HG03378 (cell line): ENCODE measurements at regions not wholly inside any gene's neighbourhood (a gene's known extent, or its start where the extent isn't known, plus 50 kb on each side); places are given as distances from the start of the nearest gene placed in this dataset.

Experiments used
- ATAC-seq: cut with Tn5 transposase; IDR thresholded peaks from one replicate; pipeline ENCODE4 v1.9.1; 2021; ENCODE audit warnings: mild to moderate bottlenecking, moderate library complexity; ENCODE audit not compliant: unreplicated experiment

GRCh38 chr20:12353842-12354241, 436.1 kb downstream of the BTBD3 start:
- ATAC-seq, result no peak

GRCh38 chr20:12354725-12355124, 437.0 kb downstream of the BTBD3 start:
- no peak for ATAC-seq

- ATAC-seq, result no peak
These were observed 437.5 kb downstream of the BTBD3 start for GRCh38 chr20:12355185-12355584.

- no peak for ATAC-seq
These were observed 440.4 kb downstream of the BTBD3 start for GRCh38 chr20:12358006-12358654.

GRCh38 chr20:12358655-12359009, 440.9 kb downstream of the BTBD3 start:
- no peak for ATAC-seq

GRCh38 chr20:12371990-12372389, 454.3 kb downstream of the BTBD3 start:
- ATAC-seq, result no peak

- no peak for ATAC-seq
These were observed 454.9 kb downstream of the BTBD3 start for GRCh38 chr20:12372557-12372956.

GRCh38 chr20:12375967-12376366, 458.3 kb downstream of the BTBD3 start:
- ATAC-seq, result no peak

- ATAC-seq, result no peak
These were observed 466.1 kb downstream of the BTBD3 start for GRCh38 chr20:12383821-12384220.

- no peak for ATAC-seq
These were observed 469.1 kb downstream of the BTBD3 start for GRCh38 chr20:12386821-12387220.

GRCh38 chr20:12391099-12391498, 473.4 kb downstream of the BTBD3 start:
- ATAC-seq, result no peak

- no peak for ATAC-seq
These were observed 477.1 kb downstream of the BTBD3 start for GRCh38 chr20:12394786-12395185.

GRCh38 chr20:12395353-12395752, 477.7 kb downstream of the BTBD3 start:
- no peak for ATAC-seq

- no peak for ATAC-seq
These were observed 478.1 kb downstream of the BTBD3 start for GRCh38 chr20:12395760-12396159.

- no peak for ATAC-seq
These were observed 481.6 kb downstream of the BTBD3 start for GRCh38 chr20:12399110-12399836.

GRCh38 chr20:12404941-12405340, 487.2 kb downstream of the BTBD3 start:
- no peak for ATAC-seq

- ATAC-seq, result no peak
These were observed 489.3 kb downstream of the BTBD3 start for GRCh38 chr20:12406978-12407377.

GRCh38 chr20:12409501-12409900, 491.8 kb downstream of the BTBD3 start:
- ATAC-seq, result no peak

- ATAC-seq, result no peak
These were observed 493.1 kb downstream of the BTBD3 start for GRCh38 chr20:12410783-12411182.

- ATAC-seq, result no peak
These were observed 493.7 kb downstream of the BTBD3 start for GRCh38 chr20:12411246-12411940.

- no peak for ATAC-seq
These were observed 495.4 kb downstream of the BTBD3 start for GRCh38 chr20:12413116-12413515.
